ENCODE measurements at regions not wholly inside any gene's neighbourhood (a gene's known extent, or its start where the extent isn't known, plus 50 kb on each side); places are given as distances from the start of the nearest gene placed in this dataset.

- in situ Hi-C loops (cut with HindIII; ENCODE audit: low pct_ligation_motif_present, low sequenced_read_pairs) = no loop called here
- no peak for DNase-seq
- Histone ChIP-seq H3K27me3 (replicated peaks) (no peaks in the 10 kb centered on the region), H3K36me3 (replicated peaks) (no peaks in the 10 kb centered on the region), H3K4me3 (ENCODE audit: low read depth, low read length) (no peak overlapping the region), H3K27ac (peak overlapping the region; percentile 58)
- no peak for TF ChIP-seq CTCF (IDR thresholded peaks at IDR 0.05; ENCODE audit: low read depth, low read length, missing control alignments)
These were observed 401.3 kb upstream of the PDE3A start for GRCh38 chr12:19967001-19967400.

GRCh38 chr12:19967431-19967830 lies 400.9 kb upstream of the PDE3A start:
- no peak for TF ChIP-seq CTCF (IDR thresholded peaks at IDR 0.05; ENCODE audit: low read depth, low read length, missing control alignments)
- peak; percentile 98 for DNase-seq
- peak overlapping the region; percentile 87 for H3K27ac ChIP-seq
- in situ Hi-C loops (cut with HindIII; ENCODE audit: low pct_ligation_motif_present, low sequenced_read_pairs) = no loop called here
- H3K36me3 ChIP-seq (replicated peaks) = no peaks in the 10 kb centered on the region
- H3K27me3 ChIP-seq (replicated peaks) = no peaks in the 10 kb centered on the region
- H3K4me3 ChIP-seq (ENCODE audit: low read depth, low read length) = no peak overlapping the region

DNA sequence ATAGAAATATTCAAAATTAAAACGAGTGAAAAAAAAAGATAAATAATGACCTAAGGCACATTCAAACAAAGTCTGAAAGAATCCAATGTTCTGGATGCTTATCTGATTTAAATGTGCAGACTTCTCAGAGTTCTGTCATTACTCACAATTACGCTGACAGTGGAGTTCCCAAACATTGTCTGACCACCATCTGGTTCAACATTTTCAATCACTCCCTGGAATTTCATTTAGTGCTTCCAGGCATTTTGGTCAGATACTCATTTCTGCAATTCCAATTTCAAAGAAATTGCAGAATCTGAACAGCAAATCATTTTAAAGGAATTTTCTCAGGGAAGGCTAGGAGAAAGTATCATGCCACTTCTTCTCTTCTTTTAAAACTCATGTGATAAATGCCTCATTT lies 398.2 kb upstream of the PDE3A start:
- no peaks in the 10 kb centered on the region for H3K27me3 ChIP-seq (replicated peaks)
- in situ Hi-C loops (cut with HindIII; ENCODE audit: low pct_ligation_motif_present, low sequenced_read_pairs) = no loop called here
- peak overlapping the region; percentile 71 for H3K27ac ChIP-seq
- no peak for TF ChIP-seq CTCF (IDR thresholded peaks at IDR 0.05; ENCODE audit: low read depth, low read length, missing control alignments)
- DNase-seq = peak; percentile 78
- H3K4me3 ChIP-seq (ENCODE audit: low read depth, low read length) = no peak overlapping the region
- no peaks in the 10 kb centered on the region for H3K36me3 ChIP-seq (replicated peaks)

GRCh38 chr12:19970821-19971220 lies 397.5 kb upstream of the PDE3A start:
- H3K27ac ChIP-seq = no peak overlapping the region
- TF ChIP-seq CTCF (IDR thresholded peaks at IDR 0.05; ENCODE audit: low read depth, low read length, missing control alignments) = no peak
- DNase-seq = no peak
- H3K36me3 ChIP-seq (replicated peaks) = no peaks in the 10 kb centered on the region
- H3K27me3 ChIP-seq (replicated peaks) = no peaks in the 10 kb centered on the region
- in situ Hi-C loops (cut with HindIII; ENCODE audit: low pct_ligation_motif_present, low sequenced_read_pairs) = no loop called here
- H3K4me3 ChIP-seq (ENCODE audit: low read depth, low read length) = no peak overlapping the region

- peak; percentile 17 for DNase-seq
- Histone ChIP-seq H3K36me3 (replicated peaks) (no peaks in the 10 kb centered on the region), H3K27ac (no peak overlapping the region), H3K27me3 (replicated peaks) (no peaks in the 10 kb centered on the region), H3K4me3 (ENCODE audit: low read depth, low read length) (no peak overlapping the region)
- TF ChIP-seq CTCF (IDR thresholded peaks at IDR 0.05; ENCODE audit: low read depth, low read length, missing control alignments) = peak; percentile 20
- in situ Hi-C loops (cut with HindIII; ENCODE audit: low pct_ligation_motif_present, low sequenced_read_pairs) = no loop called here
These were observed 396.7 kb upstream of the PDE3A start for GRCh38 chr12:19971361-19972280.

Data from brain microvascular endothelial cell (primary cell).